A673 (cell line): ENCODE measurements at regions not wholly inside any gene's neighbourhood (a gene's known extent, or its start where the extent isn't known, plus 50 kb on each side); places are given as distances from the start of the nearest gene placed in this dataset.

Experiments
- BruUV-seq: library from RNA; stranded (reverse); fragments of 400-500 nt; replicated peaks from 2 replicates; lab custom pipeline; 2021; lab: Mats Ljungman, UMichigan
- CTCF ChIA-PET: fragments of 300-600 bp; sonication (Branson Sonifier 250); formaldehyde crosslinking; loops from one replicate; lab custom pipeline; 2022; ENCODE audit warnings: antibody characterized with exemption; lab: Charles Lee
- POLR2A ChIA-PET: fragments of 300-600 bp; sonication (Branson Sonifier 250); formaldehyde crosslinking; loops from one replicate; lab custom pipeline; 2022; ENCODE audit warnings: antibody characterized with exemption; ENCODE audit not compliant: low non-redundant PET; lab: Charles Lee
- DNase-seq: peaks from one replicate; pipeline ENCODE4 v3.0.0-alpha.2; 2015; ENCODE audit warnings: low spot score
- H3K27ac ChIP-seq: fragments of 200-600 bp; sonication (generic); 2 replicates; pipeline ENCODE4 v1.5.1; 2016; ENCODE audit warnings: mixed run types, low read depth, mild to moderate bottlenecking, mixed read lengths, antibody characterized with exemption, low read length; ENCODE audit not compliant: poor library complexity, severe bottlenecking
- H3K27me3 ChIP-seq: fragments of 200-600 bp; sonication (generic); replicated peaks from 2 replicates; pipeline ENCODE4 v1.6.1; 2017; ENCODE audit warnings: mixed run types, low read depth, mild to moderate bottlenecking, mixed read lengths, antibody characterized with exemption, low read length; ENCODE audit not compliant: insufficient read depth, poor library complexity
- H3K36me3 ChIP-seq: fragments of 200-600 bp; sonication (generic); 2 replicates; pipeline ENCODE4 v1.6.1; 2016; ENCODE audit warnings: mixed run types, mild to moderate bottlenecking, mixed read lengths, antibody characterized with exemption, low read length; ENCODE audit not compliant: insufficient read depth, poor library complexity, severe bottlenecking
- H3K4me1 ChIP-seq: fragments of 200-600 bp; sonication (generic); 2 replicates; pipeline ENCODE4 v1.6.1; 2017; ENCODE audit warnings: mixed run types, mild to moderate bottlenecking, mixed read lengths, antibody characterized with exemption, low read length; ENCODE audit not compliant: insufficient read depth, poor library complexity, severe bottlenecking
- H3K4me3 ChIP-seq: fragments of 200-600 bp; sonication (generic); 2 replicates; pipeline ENCODE4 v1.5.1; 2016; ENCODE audit warnings: low read depth, mixed run types, mild to moderate bottlenecking, mixed read lengths, low read length; ENCODE audit not compliant: poor library complexity, severe bottlenecking
- H3K9me3 ChIP-seq: fragments of 200-600 bp; sonication (generic); 2 replicates; pipeline ENCODE4 v1.6.1; 2016; ENCODE audit warnings: mixed run types, low read depth, mild to moderate bottlenecking, mixed read lengths, antibody characterized with exemption, low read length; ENCODE audit not compliant: poor library complexity, severe bottlenecking
- EZH2 ChIP-seq: fragments of 200-600 bp; sonication (generic); IDR thresholded peaks from 2 replicates; pipeline ENCODE4 v1.6.1; 2017; ENCODE audit warnings: borderline replicate concordance, low read depth, mild to moderate bottlenecking, mixed read lengths, antibody characterized with exemption, low read length; ENCODE audit not compliant: poor library complexity, severe bottlenecking
- intact Hi-C: fragments of 100-400 bp; cut with micrococcal nuclease; formaldehyde crosslinking; loops from one replicate; pipeline ENCODE4 v1.10.0; 2022; ENCODE audit not compliant: unreplicated experiment
- TF ChIP-seq, protein P1 (sequence below): fragments of 300-800, 200-600 bp; sonication (generic); conservative IDR thresholded peaks from 2 replicates; pipeline ENCODE4 v1.5.1; 2017; ENCODE audit warnings: low read depth, mild to moderate bottlenecking, antibody characterized with exemption, low read length, moderate library complexity, mixed read lengths

DNA sequence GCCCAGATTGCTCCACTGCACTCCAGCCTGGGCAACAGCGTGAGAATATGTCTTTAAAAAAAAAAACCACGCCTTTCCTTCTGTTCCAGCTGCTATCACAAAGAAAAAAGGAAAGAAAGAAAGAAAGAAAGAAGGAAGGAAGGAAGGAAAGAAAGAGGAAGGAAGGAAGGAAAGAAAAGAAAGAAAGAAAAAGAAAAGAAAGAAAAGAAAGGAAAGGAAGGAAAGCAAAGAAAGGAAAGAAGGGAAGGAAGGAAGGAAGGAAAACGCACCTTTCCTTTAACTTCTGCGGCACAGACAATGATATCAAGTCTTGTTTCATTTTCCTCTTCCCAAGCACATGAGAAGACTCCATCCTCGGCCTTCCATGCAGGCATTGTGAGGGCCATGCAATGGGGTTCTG lies 107.4 kb upstream of the NOCT start:
- H3K27ac ChIP-seq: no peak overlapping the region
- no peaks in the 10 kb centered on the region for H3K9me3 ChIP-seq
- no peaks in the 10 kb centered on the region for H3K4me1 ChIP-seq
- intact Hi-C loops: no loop called here
- TF ChIP-seq, protein P1, sequence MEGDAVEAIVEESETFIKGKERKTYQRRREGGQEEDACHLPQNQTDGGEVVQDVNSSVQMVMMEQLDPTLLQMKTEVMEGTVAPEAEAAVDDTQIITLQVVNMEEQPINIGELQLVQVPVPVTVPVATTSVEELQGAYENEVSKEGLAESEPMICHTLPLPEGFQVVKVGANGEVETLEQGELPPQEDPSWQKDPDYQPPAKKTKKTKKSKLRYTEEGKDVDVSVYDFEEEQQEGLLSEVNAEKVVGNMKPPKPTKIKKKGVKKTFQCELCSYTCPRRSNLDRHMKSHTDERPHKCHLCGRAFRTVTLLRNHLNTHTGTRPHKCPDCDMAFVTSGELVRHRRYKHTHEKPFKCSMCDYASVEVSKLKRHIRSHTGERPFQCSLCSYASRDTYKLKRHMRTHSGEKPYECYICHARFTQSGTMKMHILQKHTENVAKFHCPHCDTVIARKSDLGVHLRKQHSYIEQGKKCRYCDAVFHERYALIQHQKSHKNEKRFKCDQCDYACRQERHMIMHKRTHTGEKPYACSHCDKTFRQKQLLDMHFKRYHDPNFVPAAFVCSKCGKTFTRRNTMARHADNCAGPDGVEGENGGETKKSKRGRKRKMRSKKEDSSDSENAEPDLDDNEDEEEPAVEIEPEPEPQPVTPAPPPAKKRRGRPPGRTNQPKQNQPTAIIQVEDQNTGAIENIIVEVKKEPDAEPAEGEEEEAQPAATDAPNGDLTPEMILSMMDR: no peak
- TF ChIP-seq EZH2: no peak
- DNase-seq: no peak
- POLR2A ChIA-PET: no interaction called here
- no peak overlapping the region for H3K4me3 ChIP-seq
- CTCF ChIA-PET: no interaction called here
- BruUV-seq: no TSS peak
- H3K27me3 ChIP-seq: no peaks in the 10 kb centered on the region
- H3K36me3 ChIP-seq: no peaks in the 10 kb centered on the region

DNA sequence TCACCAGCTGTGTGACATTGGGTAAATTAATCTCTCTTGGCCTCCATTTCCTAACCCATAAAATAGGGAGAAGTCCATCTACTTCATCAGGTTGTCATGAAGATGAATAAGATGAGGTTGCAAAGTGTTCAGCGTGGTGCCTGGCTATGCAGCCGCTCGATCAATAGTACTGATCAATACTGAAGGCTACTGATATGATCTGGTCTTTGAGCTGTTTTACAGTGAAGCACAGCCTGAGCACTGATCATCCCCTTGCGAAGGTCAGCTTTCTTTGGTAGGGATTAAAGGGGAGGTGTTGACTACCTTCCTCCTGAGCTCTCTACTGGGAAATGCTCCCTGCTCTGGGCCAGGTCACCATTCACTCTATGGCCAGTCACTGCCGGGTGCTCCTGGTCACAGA lies 108.4 kb upstream of the NOCT start:
- Histone ChIP-seq H3K27ac (no peak overlapping the region), H3K27me3 (no peaks in the 10 kb centered on the region), H3K9me3 (no peaks in the 10 kb centered on the region), H3K36me3 (no peaks in the 10 kb centered on the region), H3K4me3 (no peak overlapping the region), H3K4me1 (no peaks in the 10 kb centered on the region)
- TF ChIP-seq, protein P1: no peak
- TF ChIP-seq EZH2: no peak
- intact Hi-C loops: no loop called here
- DNase-seq: no peak
- POLR2A ChIA-PET: no interaction called here
- CTCF ChIA-PET: no interaction called here
- no TSS peak for BruUV-seq

DNA sequence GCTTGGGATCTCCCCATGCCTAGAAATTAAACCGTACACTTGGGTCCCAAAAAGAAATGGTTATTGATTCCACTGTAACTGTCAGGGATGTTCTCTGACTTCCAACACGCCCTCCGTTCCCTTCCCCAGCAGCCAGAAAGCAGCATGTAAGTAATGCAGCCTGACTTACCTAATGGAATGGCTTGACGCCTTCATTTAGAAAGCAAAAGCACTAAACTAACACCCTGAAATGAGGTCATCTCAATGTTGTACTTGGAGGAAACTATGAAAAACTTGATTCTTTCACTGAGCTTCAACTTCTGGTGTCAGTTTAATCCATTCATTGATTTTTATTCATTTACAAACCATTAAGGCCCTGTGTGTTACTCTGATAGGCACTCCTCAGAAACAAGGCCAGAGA lies 110.8 kb upstream of the NOCT start:
- Histone ChIP-seq H3K4me3 (no peak overlapping the region), H3K9me3 (no peaks in the 10 kb centered on the region), H3K27me3 (no peaks in the 10 kb centered on the region), H3K36me3 (no peaks in the 10 kb centered on the region), H3K4me1 (no peaks in the 10 kb centered on the region), H3K27ac (no peak overlapping the region)
- ChIA-PET CTCF (no interaction called here), POLR2A (no interaction called here)
- BruUV-seq: no TSS peak
- no peak for DNase-seq
- no peak for TF ChIP-seq EZH2
- TF ChIP-seq, protein P1: no peak
- intact Hi-C loops: no loop called here
